Aorta (tissue), 5 donors: ENCODE measurements at regions not wholly inside any gene's neighbourhood (a gene's known extent, or its start where the extent isn't known, plus 50 kb on each side); places are given as distances from the start of the nearest gene placed in this dataset.

ENCODE experiments used
- ATAC-seq: fragments of 200-7000 bp; cut with Tn5 transposase; one replicate; pipeline ENCODE4 v1.9.1; 2022; ENCODE audit warnings: moderate library complexity; ENCODE audit not compliant: low FRiP score
- DNase-seq, 2 donors: peaks; one replicate each; pipeline ENCODE4 v3.0.0-alpha.2; 2020
- H3K27ac ChIP-seq, 2 donors: one replicate each; pipeline ENCODE4 v1.5.1; 2013; ENCODE audit warnings: low read length in 2 of 2, mild to moderate bottlenecking in 2 of 2, moderate library complexity in 2 of 2, control low read depth in 1 of 2, inconsistent platforms in 1 of 2, low read depth in 1 of 2
- H3K27me3 ChIP-seq, 2 donors: one replicate each; pipeline ENCODE4 v1.6.1; 2013; ENCODE audit warnings: control low read depth in 1 of 2, low read length in 1 of 2, mild to moderate bottlenecking in 1 of 2, moderate library complexity in 1 of 2; ENCODE audit not compliant: insufficient read depth in 2 of 2, control insufficient read depth in 1 of 2
- H3K36me3 ChIP-seq, 2 donors: one replicate each; pipeline ENCODE4 v1.6.1; 2013; ENCODE audit warnings: control low read depth in 1 of 2, low read length in 1 of 2, mild to moderate bottlenecking in 1 of 2; ENCODE audit not compliant: insufficient read depth in 2 of 2, control insufficient read depth in 1 of 2
- H3K4me1 ChIP-seq, 2 donors: one replicate each; pipeline ENCODE4 v1.6.1; 2013; ENCODE audit warnings: low read length in 2 of 2, control low read depth in 1 of 2, mild to moderate bottlenecking in 1 of 2, moderate library complexity in 1 of 2; ENCODE audit not compliant: insufficient read depth in 2 of 2, control insufficient read depth in 1 of 2
- H3K4me3 ChIP-seq, 2 donors: one replicate each; pipeline ENCODE4 v1.5.1; 2013; ENCODE audit warnings: low read length in 2 of 2, control low read depth in 1 of 2, mild to moderate bottlenecking in 1 of 2
- H3K9me3 ChIP-seq: one replicate; pipeline ENCODE4 v1.6.1; 2013; ENCODE audit warnings: mild to moderate bottlenecking, low read length; ENCODE audit not compliant: control insufficient read depth
- WGBS, 2 donors: extraction: QIAGEN DNeasy Blood & Tissue Kit; methylation state at CpG; one replicate each; pipeline ENCODE4 v1.1.7; 2013; 5-methylcytosine and 5-hydroxymethylcytosine counted together
- intact Hi-C, 2 donors: fragments of 100-400 bp; cut with DNase I; formaldehyde crosslinking; loops; one replicate each; pipeline versions ENCODE4 v1.14.2 to v1.15.0; 2022
- donor health status: healthy with polysubstance abuse.
- donor health status: Bipolar disorder and iron deficiency.
- donor health status: DM: no; HTN: no; CAD: no.
- donor health status: DM: no; HTN: no; CAD: no.
- donor health status: DM: yes; HTN: yes; CAD: no.

DNA sequence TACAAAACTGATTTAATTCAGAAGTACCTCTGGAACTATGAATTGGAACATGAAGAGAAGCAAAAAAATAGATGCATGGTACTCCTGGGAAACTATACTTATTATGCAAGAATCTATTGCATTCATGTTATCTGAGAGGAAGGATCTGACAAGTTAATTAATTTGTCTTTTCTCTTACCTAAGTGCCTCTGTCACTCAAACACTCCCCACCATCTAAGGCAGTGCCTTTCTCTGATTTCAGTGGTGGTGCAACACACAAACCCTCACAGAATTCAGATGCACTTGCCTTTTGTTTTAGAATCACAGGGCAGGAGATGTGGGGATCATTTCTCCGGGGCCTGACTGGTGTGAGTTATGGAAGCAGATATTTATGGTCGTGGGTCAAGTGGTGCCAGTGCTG lies 52.5 kb upstream of the C9orf72 start:
- no peak for DNase-seq
- Histone ChIP-seq H3K9me3 (peaks cover 1% of the 10 kb centered on the region), H3K4me3 (no peak overlapping the region), H3K27ac (no peak overlapping the region), H3K4me1 (no peaks in the 10 kb centered on the region), H3K36me3 (no peaks in the 10 kb centered on the region), H3K27me3 (no peaks in the 10 kb centered on the region)
- no peak for ATAC-seq
- 19 to 27% methylated on average over 2 of the region's 2 CpGs for WGBS, 2 donors
- intact Hi-C loops, result no loop called here

- Histone ChIP-seq H3K27ac (no peak overlapping the region), H3K27me3 (no peaks in the 10 kb centered on the region), H3K9me3 (peaks cover 1% of the 10 kb centered on the region), H3K36me3 (no peaks in the 10 kb centered on the region), H3K4me3 (no peak overlapping the region), H3K4me1 (no peaks in the 10 kb centered on the region)
- WGBS, 2 donors, result 48 to 53% methylated on average over 8 of the region's 8 CpGs
- ATAC-seq, result no peak
- no peak for DNase-seq
- intact Hi-C loops, result no loop called here
Measured at GRCh38 chr9:27626244-27627187, 53.2 kb upstream of the C9orf72 start.

DNA sequence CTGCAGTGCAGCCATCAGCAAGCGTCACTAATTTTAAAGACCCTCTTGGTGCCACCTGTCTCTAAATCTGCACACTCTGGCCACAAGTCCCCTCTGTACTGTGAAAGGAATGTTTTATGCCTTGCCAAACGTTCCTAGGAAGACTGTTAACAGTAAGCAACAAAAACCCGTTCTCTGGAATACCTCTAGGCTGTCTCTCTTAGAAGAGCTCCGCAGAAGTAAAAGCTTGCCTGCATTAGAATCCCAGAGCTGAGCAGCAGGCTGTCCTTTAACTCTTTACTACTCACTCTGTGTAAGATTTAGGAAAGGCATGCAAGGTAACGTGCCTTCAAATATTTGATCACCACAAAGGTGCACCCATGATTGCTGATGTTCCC lies 53.9 kb upstream of the C9orf72 start:
- intact Hi-C loops, result no loop called here
- Histone ChIP-seq H3K27me3 (no peaks in the 10 kb centered on the region), H3K4me1 (no peaks in the 10 kb centered on the region), H3K4me3 (no peak overlapping the region), H3K9me3 (peaks cover 1% of the 10 kb centered on the region), H3K27ac (no peak overlapping the region), H3K36me3 (no peaks in the 10 kb centered on the region)
- ATAC-seq (no peak), DNase-seq (no peak)
- 23 to 25% methylated on average over 5 of the region's 5 CpGs for WGBS, 2 donors

- H3K9me3 ChIP-seq, result peaks cover 1% of the 10 kb centered on the region
- no peaks in the 10 kb centered on the region for H3K4me1 ChIP-seq
- ATAC-seq (no peak), DNase-seq (no peak)
- no peak overlapping the region for H3K27ac ChIP-seq
- H3K27me3 ChIP-seq, result no peaks in the 10 kb centered on the region
- no peak overlapping the region for H3K4me3 ChIP-seq
- intact Hi-C loops, result no loop called here
- no peaks in the 10 kb centered on the region for H3K36me3 ChIP-seq
Measured at GRCh38 chr9:27628311-27628710, 55.0 kb upstream of the C9orf72 start.

GRCh38 chr9:27629425-27629824 lies 56.1 kb upstream of the C9orf72 start:
- no peaks in the 10 kb centered on the region for H3K4me1 ChIP-seq
- H3K9me3 ChIP-seq, result peaks cover 1% of the 10 kb centered on the region
- ATAC-seq, result no peak
- DNase-seq, result no peak
- H3K36me3 ChIP-seq, result no peaks in the 10 kb centered on the region
- no peak overlapping the region for H3K4me3 ChIP-seq
- WGBS, 2 donors, result 78 to 90% methylated on average over 2 of the region's 2 CpGs
- no peaks in the 10 kb centered on the region for H3K27me3 ChIP-seq
- intact Hi-C loops, result no loop called here
- no peak overlapping the region for H3K27ac ChIP-seq

DNA sequence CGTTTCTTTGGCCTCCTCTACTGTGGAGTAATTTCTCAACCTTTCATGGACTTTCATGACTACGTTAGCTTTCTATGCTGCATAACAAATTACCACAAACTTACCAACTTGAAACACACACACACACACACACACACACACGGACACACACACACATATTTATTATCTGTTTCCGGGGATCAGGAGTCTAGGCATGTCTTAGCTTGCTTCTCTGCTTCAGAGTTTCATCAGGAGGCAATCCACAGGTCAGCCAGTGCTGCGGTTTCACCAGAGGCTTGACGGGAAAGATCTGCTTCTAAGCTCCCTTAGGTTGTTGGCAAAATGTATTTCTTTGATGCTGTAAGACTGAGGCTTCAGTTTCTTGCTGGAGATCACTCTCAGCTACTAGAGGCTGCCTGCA lies 59.0 kb upstream of the C9orf72 start:
- no peak for DNase-seq
- Histone ChIP-seq H3K9me3 (no peaks in the 10 kb centered on the region), H3K4me3 (no peak overlapping the region), H3K36me3 (no peaks in the 10 kb centered on the region), H3K4me1 (no peaks in the 10 kb centered on the region), H3K27me3 (no peaks in the 10 kb centered on the region), H3K27ac (no peak overlapping the region)
- intact Hi-C loops, result no loop called here
- 78 to 81% methylated on average over 6 of the region's 6 CpGs for WGBS, 2 donors
- no peak for ATAC-seq

DNA sequence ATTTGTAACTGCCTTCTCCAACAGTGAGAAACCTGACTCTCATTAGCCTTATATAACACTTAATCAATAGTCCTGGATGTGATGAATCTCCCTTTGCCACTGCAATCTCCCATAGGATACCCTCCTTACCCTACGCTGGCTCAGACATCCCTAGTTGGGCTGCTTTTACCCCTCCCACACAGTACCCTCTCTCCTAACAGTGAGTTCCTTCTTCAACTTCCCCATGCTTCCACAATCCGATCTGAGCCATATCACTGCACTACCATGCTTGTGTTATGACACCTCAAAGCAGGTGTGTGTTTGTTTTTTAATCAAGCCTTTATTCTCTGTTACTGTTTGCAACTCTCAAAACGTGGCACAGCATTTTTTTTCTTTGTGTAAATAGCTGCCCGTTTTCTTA lies 60.5 kb upstream of the C9orf72 start:
- 58 to 61% methylated on average over 4 of the region's 4 CpGs for WGBS, 2 donors
- ATAC-seq, result no peak

DNA sequence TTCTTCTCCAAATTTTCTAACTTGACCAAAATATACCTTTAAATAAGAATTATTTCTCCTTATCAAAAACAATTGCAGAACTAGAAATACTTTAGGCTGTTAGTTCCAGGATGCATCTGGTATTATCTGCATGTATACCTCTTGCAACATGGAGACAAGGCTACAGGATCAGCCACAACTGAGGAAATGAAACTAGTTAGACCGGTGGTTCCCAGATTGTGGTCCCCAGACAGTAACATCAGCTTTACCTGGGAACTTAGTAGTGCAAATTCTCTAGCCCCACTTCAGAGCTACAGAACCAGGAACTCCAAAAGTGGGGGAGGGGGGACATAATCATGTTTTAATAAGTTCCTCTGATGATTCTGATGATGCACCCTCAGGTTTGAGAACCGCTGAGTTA lies 61.6 kb upstream of the C9orf72 start:
- Histone ChIP-seq H3K36me3 (no peaks in the 10 kb centered on the region), H3K27ac (no peak overlapping the region), H3K9me3 (peaks cover 1% of the 10 kb centered on the region), H3K4me3 (no peak overlapping the region), H3K27me3 (no peaks in the 10 kb centered on the region), H3K4me1 (no peaks in the 10 kb centered on the region)
- DNase-seq (no peak), ATAC-seq (no peak)
- intact Hi-C loops, result no loop called here
- 84 to 87% methylated on average over 2 of the region's 2 CpGs for WGBS, 2 donors

More for the DNA sequence above, 60.5 kb upstream of the C9orf72 start:
- H3K9me3 ChIP-seq, result peaks cover 1% of the 10 kb centered on the region
- no peaks in the 10 kb centered on the region for H3K36me3 ChIP-seq
- H3K27ac ChIP-seq, result no peak overlapping the region
- intact Hi-C loops, result no loop called here
- H3K4me3 ChIP-seq, result no peak overlapping the region
- no peaks in the 10 kb centered on the region for H3K27me3 ChIP-seq
- DNase-seq, result no peak
- no peaks in the 10 kb centered on the region for H3K4me1 ChIP-seq

DNA sequence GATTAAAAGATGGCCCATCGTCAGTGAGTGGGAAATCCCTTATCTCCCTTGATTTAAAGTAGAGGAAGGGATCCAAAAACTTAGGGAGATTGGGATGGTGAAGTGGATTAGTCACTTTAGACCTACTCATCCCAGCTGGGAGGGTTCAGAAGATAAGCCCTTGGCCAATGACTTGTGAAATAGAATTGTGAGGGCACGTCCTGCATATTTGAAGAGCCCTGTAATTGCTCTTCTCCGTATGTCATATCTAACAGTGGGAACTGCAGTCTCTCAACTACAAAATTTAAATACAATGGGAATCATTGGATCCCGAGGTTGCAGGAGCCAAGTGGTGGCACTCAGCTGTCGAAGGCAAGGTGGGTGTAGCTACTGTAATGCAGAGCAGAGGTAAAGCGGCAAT lies 65.4 kb upstream of the C9orf72 start:
- intact Hi-C loops, result no loop called here
- 75 to 76% methylated on average over 6 of the region's 6 CpGs for WGBS, 2 donors

More for the DNA sequence above, 65.4 kb upstream of the C9orf72 start:
- no peaks in the 10 kb centered on the region for H3K27me3 ChIP-seq
- DNase-seq (no peak), ATAC-seq (no peak)
- no peaks in the 10 kb centered on the region for H3K4me1 ChIP-seq
- H3K27ac ChIP-seq, result no peak overlapping the region
- peaks cover 2% of the 10 kb centered on the region for H3K9me3 ChIP-seq
- H3K4me3 ChIP-seq, result no peak overlapping the region
- no peaks in the 10 kb centered on the region for H3K36me3 ChIP-seq
